NCI-H446 (cell line): ENCODE measurements at regions not wholly inside any gene's neighbourhood (a gene's known extent, or its start where the extent isn't known, plus 50 kb on each side); places are given as distances from the start of the nearest gene placed in this dataset.

Experiments
- DNase-seq, 2 experiments: peaks; one replicate each; lab custom pipeline; 2025; lab: John Stamatoyannopoulos, UW

DNA sequence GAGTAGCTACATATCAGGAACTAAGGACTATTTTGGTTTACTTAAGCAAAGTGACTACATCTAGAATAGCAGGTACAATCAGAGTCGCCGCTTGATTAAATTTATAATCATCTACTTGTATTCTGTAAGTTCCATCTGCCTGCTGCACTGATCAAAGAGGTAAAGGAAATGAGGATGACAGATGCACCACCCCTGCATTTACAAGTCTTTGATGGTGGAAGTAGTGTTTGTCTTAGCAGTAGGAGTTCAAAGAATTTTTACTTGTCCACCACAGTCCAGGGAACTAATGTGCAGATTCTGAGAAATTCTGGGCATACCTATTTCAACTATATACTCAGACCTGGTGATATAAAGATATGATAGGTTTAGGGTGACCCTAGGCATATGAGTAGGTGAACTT is 184.1 kb upstream of the IVNS1ABP start:
- no peak for DNase-seq

- DNase-seq, result no peak
Observed at GRCh38 chr1:185500001-185500626, 183.1 kb upstream of the IVNS1ABP start.

GRCh38 chr1:185498207-185498606 is 181.2 kb upstream of the IVNS1ABP start:
- DNase-seq, result no peak

DNA sequence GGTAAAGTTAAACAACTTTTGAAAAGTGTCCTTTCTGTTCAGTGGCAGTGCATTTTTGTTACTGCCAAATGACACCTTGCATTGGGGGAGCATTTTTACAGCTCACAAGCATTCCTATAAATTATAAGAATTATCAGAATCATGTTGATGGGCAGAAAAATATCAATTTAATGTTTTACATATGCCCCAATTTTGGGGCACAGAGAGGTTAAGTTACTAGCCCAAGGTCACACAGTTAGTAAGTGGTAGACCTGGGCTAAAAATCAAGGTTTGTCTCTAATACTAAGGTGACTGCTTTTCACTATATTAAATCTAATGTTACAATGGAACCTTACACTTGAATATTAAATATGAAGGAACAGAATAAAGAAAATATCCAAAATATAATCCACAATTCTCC is 180.1 kb upstream of the IVNS1ABP start:
- DNase-seq, result no peak

DNA sequence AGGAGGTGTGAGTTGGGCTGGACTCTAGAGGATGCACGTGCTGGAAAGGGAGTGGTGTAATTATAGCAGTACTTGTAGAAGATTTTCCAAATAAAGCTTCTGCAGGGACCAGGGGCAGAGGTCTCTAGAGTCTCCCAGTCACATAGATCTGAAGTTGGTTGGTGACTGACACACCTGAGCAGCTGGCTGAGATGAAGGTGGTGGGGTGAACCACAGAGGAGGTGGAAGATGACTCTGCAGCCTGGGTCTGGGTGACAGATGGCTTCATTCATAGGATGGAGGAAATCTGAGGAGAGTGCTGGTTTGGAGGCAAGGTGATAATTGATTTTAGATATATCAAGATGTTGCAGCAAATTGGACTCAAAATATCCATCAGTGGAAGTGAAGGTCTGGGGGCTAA is 178.9 kb upstream of the IVNS1ABP start:
- no peak for DNase-seq

- no peak for DNase-seq
Observed at GRCh38 chr1:185495007-185495406, 178.0 kb upstream of the IVNS1ABP start.

GRCh38 chr1:185492089-185492825 is 175.2 kb upstream of the IVNS1ABP start:
- DNase-seq, result no peak

GRCh38 chr1:185491604-185492003 is 174.6 kb upstream of the IVNS1ABP start:
- DNase-seq, result no peak

DNA sequence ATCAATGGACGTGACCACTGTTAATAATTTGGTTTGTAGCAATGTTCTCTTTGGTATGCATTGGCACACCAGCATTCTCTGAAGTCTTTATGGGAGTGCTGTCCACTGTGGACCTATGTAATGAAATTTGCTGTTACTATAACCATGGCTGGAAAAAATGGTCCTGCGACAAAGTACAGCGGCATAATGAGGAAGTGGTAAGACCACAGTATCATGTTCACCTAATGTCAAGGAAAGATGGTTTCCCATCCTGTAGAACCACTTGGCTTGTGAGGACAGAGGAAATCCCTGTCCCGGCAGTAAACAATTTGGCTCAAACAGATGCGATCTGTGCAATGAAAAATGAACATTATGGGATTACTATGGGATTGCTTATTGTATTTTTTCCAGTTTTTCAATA is 173.9 kb upstream of the IVNS1ABP start:
- DNase-seq, result no peak

DNA sequence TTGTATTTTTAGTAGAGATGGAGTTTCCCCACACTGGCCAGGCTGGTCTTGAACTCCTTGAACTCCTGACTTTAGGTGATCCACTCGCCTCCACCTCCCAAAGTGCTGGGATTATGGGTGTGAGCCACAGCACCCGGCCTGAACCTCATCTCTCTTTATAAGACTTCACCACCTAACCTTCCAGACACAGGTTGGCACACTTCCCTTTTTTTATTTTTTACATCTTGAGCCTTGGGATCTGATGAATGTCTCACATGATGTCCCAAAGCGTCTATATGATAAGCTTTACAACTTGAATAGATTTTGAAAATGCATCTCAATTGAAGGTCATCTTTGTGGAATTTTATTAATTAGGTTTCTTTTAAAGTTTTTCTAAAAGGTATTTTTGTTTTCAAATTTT is 172.4 kb upstream of the IVNS1ABP start:
- DNase-seq, result no peak

DNA sequence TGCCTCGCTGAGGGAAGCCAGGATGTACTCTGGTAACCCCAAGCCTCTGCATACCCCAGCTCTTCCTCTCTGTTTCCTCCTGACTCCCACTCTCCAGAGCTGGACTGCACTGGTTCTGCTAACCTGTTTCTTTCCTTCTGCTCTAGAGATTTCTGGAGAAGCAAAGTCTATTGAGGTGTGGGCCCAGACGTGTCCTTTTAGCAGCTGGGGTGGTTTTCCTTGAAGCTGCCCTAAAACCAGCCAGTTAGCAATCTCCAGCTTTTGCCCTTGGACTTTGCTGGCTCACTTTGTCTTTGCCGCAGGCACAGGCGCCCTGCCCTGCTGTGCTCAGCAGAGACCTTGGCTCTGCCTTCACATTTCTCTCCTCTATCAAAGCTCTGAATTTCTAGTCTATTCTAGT is 171.8 kb upstream of the IVNS1ABP start:
- DNase-seq, result peak in 1 of 2 experiments; percentile 46

DNA sequence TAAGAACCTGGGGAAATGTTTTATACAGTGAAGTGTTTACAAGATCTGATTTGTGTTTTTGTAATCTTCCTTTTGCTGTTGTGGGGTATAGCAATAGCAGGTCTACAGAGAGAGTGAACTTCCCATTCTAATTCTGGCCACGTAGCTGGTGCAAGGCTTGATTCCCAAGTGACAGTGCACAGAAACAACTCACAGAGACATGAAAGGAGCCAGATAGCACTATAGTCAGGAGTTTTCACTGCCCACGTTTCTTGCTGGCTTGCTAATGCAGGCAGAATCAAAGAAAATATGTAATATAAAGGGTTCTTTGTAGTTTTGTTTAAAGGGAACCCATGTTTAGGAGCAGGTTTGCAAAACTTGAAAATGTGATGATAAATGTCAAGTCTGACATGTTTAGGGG is 170.9 kb upstream of the IVNS1ABP start:
- no peak for DNase-seq

GRCh38 chr1:185487026-185487425 is 170.0 kb upstream of the IVNS1ABP start:
- peak; percentile 10 to 49 for DNase-seq

GRCh38 chr1:185486346-185486745 is 169.3 kb upstream of the IVNS1ABP start:
- DNase-seq, result no peak

GRCh38 chr1:185483664-185484450 is 166.8 kb upstream of the IVNS1ABP start:
- peak in 1 of 2 experiments; percentile 37 for DNase-seq

DNA sequence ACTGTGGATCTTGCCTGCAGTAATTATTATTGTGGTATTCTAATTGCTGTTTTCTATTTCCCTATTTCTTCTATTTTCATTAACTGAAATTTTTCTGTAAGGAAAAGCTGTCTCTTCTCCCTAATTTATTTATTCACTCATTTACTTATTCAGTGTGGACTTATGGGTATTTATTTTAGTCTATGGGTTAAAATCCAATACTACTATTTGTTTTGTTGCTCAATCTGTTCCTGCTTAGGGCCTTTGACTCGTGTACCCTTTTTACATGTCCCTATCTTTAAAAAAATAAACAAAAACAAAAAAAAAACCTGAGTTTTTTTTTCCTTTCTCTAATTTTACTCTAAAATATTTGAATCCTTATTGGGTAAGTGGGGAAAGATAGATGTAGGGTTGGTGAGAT is 166.2 kb upstream of the IVNS1ABP start:
- DNase-seq, result no peak

- DNase-seq, result no peak
Observed at GRCh38 chr1:185480545-185480944, 163.5 kb upstream of the IVNS1ABP start.

GRCh38 chr1:185479796-185480195 is 162.8 kb upstream of the IVNS1ABP start:
- peak in 1 of 2 experiments; percentile 33 for DNase-seq

GRCh38 chr1:185478877-185479276 is 161.8 kb upstream of the IVNS1ABP start:
- DNase-seq, result no peak

- DNase-seq, result no peak
Observed at GRCh38 chr1:185477638-185478580, 160.9 kb upstream of the IVNS1ABP start.

DNA sequence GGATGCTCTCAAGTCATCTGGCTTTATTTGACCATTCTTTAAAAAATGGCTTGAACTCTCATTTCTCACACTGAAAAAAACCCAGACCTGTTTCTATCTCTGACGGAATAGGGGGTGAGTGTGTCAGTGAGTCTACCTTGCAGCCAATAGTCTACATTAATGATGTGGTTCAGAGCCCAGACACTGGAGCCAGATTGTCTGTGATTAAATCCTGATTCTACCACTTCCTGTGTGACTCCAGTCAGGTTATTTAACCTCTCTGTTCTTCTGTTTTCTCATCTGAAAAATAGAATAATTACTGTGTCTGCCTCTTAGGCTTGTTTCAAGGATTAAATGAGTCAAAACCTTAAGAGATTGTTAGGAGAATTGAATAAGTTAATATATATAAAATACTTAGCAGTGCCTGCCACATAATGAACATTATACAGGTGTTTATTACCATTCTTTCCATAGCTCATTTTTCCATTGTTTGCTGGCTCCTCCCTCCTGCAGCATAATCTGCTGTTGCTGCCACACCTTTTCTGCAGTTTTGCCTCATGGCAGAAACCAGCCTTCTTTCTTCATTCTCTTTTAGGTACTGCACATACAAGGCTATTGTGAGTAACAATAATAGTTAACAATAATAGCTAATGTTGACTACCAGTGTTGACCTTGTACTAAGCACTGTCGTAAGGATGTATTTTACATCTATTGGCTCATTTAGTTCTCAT is 157.6 kb upstream of the IVNS1ABP start:
- DNase-seq, result no peak
